NCI-H82 (cell line): ENCODE measurements at regions not wholly inside any gene's neighbourhood (a gene's known extent, or its start where the extent isn't known, plus 50 kb on each side); places are given as distances from the start of the nearest gene placed in this dataset.
"Not testable (repeated sequence)": the region's sequence is repeated elsewhere in the genome, so short reads cannot be mapped to it uniquely, and the experiment has no call there.

Experiments
- DNase-seq: peaks from one replicate; lab custom pipeline; 2025; lab: John Stamatoyannopoulos, UW

- no peak for DNase-seq
Measured at GRCh38 chr6:169014211-169015197, 239.1 kb downstream of the THBS2 start.

GRCh38 chr6:169009628-169010027 lies 244.0 kb downstream of the THBS2 start:
- DNase-seq = no peak

GRCh38 chr6:169008641-169009257 lies 244.9 kb downstream of the THBS2 start:
- peak; percentile 11 for DNase-seq

GRCh38 chr6:169005166-169005565 lies 248.5 kb downstream of the THBS2 start:
- no peak for DNase-seq

- no peak for DNase-seq
Measured at GRCh38 chr6:169000022-169000421, 253.6 kb downstream of the THBS2 start.

GRCh38 chr6:168999392-168999791 lies 254.3 kb downstream of the THBS2 start:
- DNase-seq = no peak

GRCh38 chr6:168996356-168996625 lies 257.4 kb downstream of the THBS2 start:
- DNase-seq = no peak

GRCh38 chr6:168995526-168996355 lies 257.9 kb downstream of the THBS2 start:
- no peak for DNase-seq

GRCh38 chr6:168994956-168995355 lies 258.7 kb downstream of the THBS2 start:
- DNase-seq = no peak

- no peak for DNase-seq
Measured at GRCh38 chr6:168992446-168993144, 261.1 kb downstream of the THBS2 start.

- not testable (repeated sequence) for DNase-seq
Measured at GRCh38 chr6:168991695-168992094, 262.0 kb downstream of the THBS2 start.

- DNase-seq = no peak
Measured at GRCh38 chr6:168990019-168990751, 263.5 kb downstream of the THBS2 start.

GRCh38 chr6:168989421-168989820 lies 264.2 kb downstream of the THBS2 start:
- no peak for DNase-seq

GRCh38 chr6:168988801-168989200 lies 264.8 kb downstream of the THBS2 start:
- DNase-seq = no peak

GRCh38 chr6:168988280-168988679 lies 265.4 kb downstream of the THBS2 start:
- no peak for DNase-seq

GRCh38 chr6:168985705-168986104 lies 267.9 kb downstream of the THBS2 start:
- DNase-seq = no peak

- no peak for DNase-seq
Measured at GRCh38 chr6:168983925-168984324, 269.7 kb downstream of the THBS2 start.

GRCh38 chr6:168981187-168981586 lies 272.5 kb downstream of the THBS2 start:
- no peak for DNase-seq

- DNase-seq = no peak
Measured at GRCh38 chr6:168979254-168979653, 274.4 kb downstream of the THBS2 start.

GRCh38 chr6:168972128-168972527 lies 281.5 kb downstream of the THBS2 start:
- DNase-seq = no peak

GRCh38 chr6:168971549-168971948 lies 282.1 kb downstream of the THBS2 start:
- no peak for DNase-seq
